NOMO-1 treated with dmso at 0.1 percent for 144 hours (cell line): ENCODE measurements at regions not wholly inside any gene's neighbourhood (a gene's known extent, or its start where the extent isn't known, plus 50 kb on each side); places are given as distances from the start of the nearest gene placed in this dataset.

Experiments used
- DNase-seq: peaks from one replicate; lab custom pipeline; 2025; ENCODE audit not compliant: unreplicated experiment; lab: John Stamatoyannopoulos, UW

GRCh38 chr1:117798550-117798949, 130.9 kb downstream of the GDAP2 start:
- no peak for DNase-seq

- no peak for DNase-seq
Observed at GRCh38 chr1:117802531-117803257, 126.7 kb downstream of the GDAP2 start.

GRCh38 chr1:117803318-117803717, 126.1 kb downstream of the GDAP2 start:
- no peak for DNase-seq

- no peak for DNase-seq
Observed at GRCh38 chr1:117809764-117810163, 119.7 kb downstream of the GDAP2 start.

GRCh38 chr1:117810553-117810952, 118.9 kb downstream of the GDAP2 start:
- no peak for DNase-seq

- no peak for DNase-seq
Observed at GRCh38 chr1:117812869-117813511, 116.4 kb downstream of the GDAP2 start.
